AG09319 (cell line): ENCODE measurements at regions not wholly inside any gene's neighbourhood (a gene's known extent, or its start where the extent isn't known, plus 50 kb on each side); places are given as distances from the start of the nearest gene placed in this dataset.
A peak's percentile ranks its signal among the peaks of the same experiment; 100 is the strongest.

ENCODE experiments used
- DNase-seq: peaks from one replicate; pipeline ENCODE4 v3.0.0-alpha.2; 2010; ENCODE audit warnings: low read depth; ENCODE audit errors: extremely low read depth
- TF ChIP-seq, protein P1 (sequence below): IDR thresholded peaks from 2 replicates; pipeline ENCODE4 v1.5.1; 2011; ENCODE audit warnings: low read depth, mild to moderate bottlenecking, inconsistent platforms, low read length, moderate library complexity

DNA sequence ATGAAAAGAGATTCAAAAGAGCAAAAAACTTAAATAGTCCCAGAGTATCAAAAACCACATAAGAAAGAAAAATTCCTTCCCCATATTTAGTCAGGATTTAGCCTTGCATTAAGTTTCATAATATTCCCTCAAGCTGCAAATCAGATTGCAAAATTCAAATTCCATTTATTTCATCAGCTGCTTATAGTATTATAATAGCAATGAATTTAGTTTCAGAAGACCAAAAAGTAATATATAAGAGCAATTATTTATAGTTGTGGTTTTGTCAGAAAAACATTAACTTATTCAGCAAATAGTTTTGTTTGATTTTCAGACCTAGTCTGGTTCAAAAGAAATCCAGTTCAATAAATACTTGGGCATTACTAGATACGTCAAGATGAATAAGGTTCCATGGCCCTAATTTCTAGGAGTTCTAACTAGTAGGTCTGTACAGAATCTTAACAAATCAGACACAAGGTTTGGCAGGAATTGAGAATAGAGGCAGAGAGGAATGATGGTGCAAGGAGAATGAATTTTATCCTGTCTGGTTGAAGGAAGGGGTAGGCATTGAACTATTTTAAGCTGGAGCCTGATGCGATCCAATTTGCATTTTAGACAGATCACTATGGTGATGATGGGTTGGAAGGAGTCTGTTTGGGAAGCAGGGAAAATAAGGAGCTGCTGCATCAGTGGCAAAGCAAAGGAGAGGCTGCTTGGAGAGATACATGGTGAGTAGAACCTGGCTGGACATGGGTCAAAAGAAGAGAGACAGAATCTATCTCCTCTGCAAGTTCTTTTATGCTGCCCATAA lies 163.9 kb upstream of the STXBP5 start:
- TF ChIP-seq, protein P1, sequence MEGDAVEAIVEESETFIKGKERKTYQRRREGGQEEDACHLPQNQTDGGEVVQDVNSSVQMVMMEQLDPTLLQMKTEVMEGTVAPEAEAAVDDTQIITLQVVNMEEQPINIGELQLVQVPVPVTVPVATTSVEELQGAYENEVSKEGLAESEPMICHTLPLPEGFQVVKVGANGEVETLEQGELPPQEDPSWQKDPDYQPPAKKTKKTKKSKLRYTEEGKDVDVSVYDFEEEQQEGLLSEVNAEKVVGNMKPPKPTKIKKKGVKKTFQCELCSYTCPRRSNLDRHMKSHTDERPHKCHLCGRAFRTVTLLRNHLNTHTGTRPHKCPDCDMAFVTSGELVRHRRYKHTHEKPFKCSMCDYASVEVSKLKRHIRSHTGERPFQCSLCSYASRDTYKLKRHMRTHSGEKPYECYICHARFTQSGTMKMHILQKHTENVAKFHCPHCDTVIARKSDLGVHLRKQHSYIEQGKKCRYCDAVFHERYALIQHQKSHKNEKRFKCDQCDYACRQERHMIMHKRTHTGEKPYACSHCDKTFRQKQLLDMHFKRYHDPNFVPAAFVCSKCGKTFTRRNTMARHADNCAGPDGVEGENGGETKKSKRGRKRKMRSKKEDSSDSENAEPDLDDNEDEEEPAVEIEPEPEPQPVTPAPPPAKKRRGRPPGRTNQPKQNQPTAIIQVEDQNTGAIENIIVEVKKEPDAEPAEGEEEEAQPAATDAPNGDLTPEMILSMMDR: no peak
- peak; percentile 59 for DNase-seq

DNA sequence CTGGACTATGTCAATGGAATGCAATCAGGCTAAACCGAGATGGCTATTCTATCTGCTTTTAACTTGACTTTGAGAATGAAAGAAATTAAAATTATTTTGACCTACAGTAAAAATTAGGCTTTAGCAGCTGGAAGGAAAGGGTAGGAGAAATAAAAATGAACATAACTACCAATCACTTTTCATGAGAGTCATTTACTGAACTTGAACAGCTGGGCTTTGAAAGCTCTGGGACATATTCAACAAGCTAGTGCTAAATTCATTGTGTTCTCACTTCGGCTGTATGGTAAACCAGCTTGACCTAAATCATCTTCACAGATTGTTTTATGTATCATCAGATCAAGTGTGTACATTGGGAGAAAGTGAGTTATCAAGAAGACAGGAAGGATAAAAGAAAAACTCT lies 161.5 kb upstream of the STXBP5 start:
- DNase-seq: no peak
- TF ChIP-seq, protein P1: no peak

DNA sequence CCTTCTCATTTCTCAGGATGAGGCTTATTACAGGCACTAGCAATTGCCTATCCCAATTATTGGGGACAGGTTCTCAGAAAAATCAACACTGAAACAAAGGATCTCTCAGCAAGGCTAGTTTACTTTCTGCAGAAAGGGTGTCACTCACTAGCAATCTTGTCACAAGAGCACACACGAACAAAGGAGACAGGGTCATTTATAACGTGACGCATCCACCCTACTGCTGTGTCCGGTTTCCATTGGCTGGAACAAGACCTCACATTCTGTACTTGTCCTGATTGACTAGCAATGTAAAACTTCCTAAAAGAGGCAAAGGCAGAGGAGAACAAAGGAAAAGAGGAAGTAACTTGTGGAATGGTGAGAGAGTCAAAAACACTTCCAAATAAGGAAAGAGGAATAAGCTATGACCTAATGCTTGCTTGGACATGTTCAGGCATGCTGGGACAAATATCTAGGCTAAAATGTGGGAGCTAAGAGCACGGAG lies 160.2 kb upstream of the STXBP5 start:
- DNase-seq: no peak
- TF ChIP-seq, protein P1: no peak

DNA sequence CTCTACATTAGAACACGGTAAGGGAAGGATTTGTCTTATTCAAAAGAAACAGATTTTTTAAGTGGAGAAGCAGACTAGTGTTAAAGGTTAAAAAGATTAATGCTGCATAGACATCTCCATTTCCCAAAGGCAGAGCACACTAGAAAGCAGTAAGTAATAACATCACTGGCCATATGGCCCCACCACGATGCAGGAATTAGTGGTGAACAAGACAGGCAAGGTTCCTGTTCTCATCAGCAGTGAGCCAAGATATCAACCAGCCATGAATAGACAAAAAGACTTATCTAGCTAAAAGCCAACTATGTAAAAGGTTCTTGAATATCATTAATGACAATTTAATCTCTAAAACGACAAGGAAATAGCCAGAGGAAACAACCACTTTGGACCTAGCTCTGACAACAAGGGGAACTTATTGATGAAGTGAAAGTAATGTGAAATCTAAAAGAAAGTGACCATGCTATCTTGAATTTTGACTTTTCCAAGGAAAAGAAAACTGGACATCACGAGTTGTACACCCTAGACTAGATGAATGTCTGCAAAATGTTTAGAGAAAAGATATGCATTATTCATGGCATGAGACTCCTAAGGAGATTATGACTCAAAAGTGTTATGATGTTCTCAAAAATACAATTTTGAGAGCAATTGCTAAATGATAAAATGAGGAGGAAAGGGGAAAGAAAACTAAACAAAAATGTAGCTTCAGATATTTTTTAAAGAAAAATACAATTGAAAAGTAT lies 157.9 kb upstream of the STXBP5 start:
- TF ChIP-seq, protein P1: no peak
- DNase-seq: no peak

DNA sequence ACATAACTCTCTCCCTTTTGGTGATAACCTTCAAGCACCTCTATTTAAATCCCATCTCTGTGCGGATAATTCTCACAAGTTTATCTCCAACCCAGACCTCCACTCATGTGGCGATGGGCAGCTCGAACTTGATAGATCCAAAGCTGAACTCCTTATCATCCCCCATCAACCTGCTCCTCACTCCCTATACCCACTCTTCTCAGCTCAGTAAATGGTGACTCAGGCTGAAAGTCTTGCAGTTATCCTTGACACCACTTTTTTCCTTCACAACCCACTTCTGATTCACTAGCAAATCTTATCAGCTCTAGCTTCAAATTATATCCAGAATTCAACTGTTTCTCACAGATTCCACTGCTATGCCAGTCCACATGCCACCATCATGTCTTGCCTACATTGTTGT lies 155.3 kb upstream of the STXBP5 start:
- TF ChIP-seq, protein P1: no peak
- no peak for DNase-seq

DNA sequence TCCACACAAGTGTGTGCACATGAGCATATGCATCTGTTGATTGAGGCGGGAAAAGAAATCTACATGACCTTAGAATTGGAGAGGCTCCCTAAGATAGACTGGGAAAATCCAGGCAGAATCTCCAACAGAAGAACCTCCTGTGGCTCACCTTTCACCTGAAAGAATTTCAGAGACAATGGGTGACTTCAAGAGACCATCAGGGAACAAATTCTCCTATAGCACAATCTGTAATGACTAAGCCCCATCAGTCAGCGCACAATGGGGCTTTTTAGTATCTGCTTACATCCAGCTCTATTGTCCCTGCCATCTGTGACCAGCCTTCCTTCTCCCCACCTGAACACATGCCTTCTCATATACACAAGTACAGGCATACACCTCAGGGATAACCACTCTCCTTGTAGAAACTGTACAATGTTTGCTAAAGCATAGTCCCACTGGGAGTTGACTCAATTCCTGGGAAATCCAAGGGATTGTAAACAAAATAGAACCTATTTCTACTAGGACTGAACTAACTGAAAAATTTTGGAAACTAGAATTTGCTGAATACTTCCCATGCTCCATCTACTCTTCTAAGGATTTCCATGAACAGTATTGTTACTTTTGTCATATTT lies 150.8 kb upstream of the STXBP5 start:
- DNase-seq: no peak

More for the DNA sequence above, 150.8 kb upstream of the STXBP5 start:
- TF ChIP-seq, protein P1: no peak
